ENCODE measurements at regions not wholly inside any gene's neighbourhood (a gene's known extent, or its start where the extent isn't known, plus 50 kb on each side); places are given as distances from the start of the nearest gene placed in this dataset.
"Not testable (repeated sequence)": the region's sequence is repeated elsewhere in the genome, so short reads cannot be mapped to it uniquely, and the experiment has no call there.

GRCh38 chr1:43015269-43015668, 56.6 kb upstream of the SLC2A1 start:
- DNase-seq (ENCODE audit: low read depth), result no peak
- Histone ChIP-seq H3K36me3 (ENCODE audit: control insufficient read depth, insufficient read depth, low read length) (no peaks in the 10 kb centered on the region), H3K27me3 (ENCODE audit: control insufficient read depth, insufficient read depth, low read length) (no peaks in the 10 kb centered on the region), H3K4me3 (ENCODE audit: low read depth, low read length) (no peak overlapping the region)
- no peak for TF ChIP-seq CTCF (IDR thresholded peaks at IDR 0.05; ENCODE audit: insufficient read depth, low read length, poor library complexity, severe bottlenecking)

DNA sequence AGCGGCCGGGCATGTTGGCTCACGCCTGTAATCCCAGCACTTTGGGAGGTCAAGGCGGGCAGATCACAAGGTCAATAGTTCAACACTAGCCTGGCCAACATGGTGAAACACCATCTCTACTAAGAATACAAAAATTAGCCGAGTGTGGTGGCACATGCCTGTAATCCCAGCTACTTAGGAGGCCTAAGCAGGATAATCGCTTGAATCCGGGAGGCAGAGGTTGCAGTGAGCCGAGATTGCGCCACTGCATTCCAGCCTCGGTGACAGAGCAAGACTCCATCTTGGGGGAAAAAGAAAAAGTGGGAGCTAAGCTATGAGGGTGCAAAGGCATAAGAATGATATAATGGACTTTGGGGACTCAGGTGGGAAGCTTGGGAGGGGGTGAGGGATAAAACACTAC, 55.9 kb upstream of the SLC2A1 start:
- H3K36me3 ChIP-seq (ENCODE audit: control insufficient read depth, insufficient read depth, low read length); DNase-seq (ENCODE audit: low read depth); H3K4me3 ChIP-seq (ENCODE audit: low read depth, low read length); H3K27me3 ChIP-seq (ENCODE audit: control insufficient read depth, insufficient read depth, low read length): not testable (repeated sequence)

DNA sequence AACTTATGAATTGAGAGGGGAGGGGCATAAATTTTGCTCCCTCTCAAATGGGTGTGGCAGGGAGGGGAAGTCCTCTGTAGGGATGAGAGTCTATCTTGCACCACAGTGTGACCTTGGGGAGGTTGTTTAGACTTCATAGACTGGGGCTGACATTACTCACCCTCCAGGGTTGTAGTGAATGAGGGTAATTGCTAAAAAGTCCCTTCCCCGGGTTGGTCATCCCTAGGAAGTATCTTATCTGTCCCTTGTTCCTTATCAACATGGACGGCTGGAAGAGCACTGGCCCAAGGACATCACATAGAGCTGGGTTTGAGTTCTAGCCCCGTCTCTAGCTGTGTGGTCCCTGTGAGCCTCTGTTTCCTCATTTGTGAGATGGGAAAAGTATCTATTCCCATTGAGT, 52.4 kb upstream of the SLC2A1 start:
- no peaks in the 10 kb centered on the region for H3K36me3 ChIP-seq (ENCODE audit: control insufficient read depth, insufficient read depth, low read length)
- DNase-seq (ENCODE audit: low read depth), result no peak
- peaks cover 4% of the 10 kb centered on the region for H3K27me3 ChIP-seq (ENCODE audit: control insufficient read depth, insufficient read depth, low read length)
- no peak overlapping the region for H3K4me3 ChIP-seq (ENCODE audit: low read depth, low read length)
- no peak for TF ChIP-seq CTCF (IDR thresholded peaks at IDR 0.05; ENCODE audit: insufficient read depth, low read length, poor library complexity, severe bottlenecking)

DNA sequence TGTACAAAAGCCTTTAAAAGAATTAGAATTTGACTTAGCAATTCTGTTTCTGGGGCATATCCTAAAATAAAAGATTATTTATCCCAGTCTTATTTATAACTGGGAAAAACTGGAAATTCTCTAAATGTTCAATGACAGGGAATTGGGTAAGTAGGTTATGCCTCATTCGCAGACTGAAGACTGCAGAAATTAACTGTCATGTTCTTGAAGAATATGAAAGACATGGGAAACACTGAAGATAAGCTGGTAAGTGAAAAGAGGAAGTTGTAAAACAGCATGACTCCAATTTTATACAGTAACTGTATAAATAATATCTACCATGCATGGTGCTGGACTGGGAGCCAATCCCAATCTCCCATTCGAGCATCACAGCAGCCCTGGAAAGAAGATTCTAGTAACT, 50.6 kb upstream of the SLC2A1 start:
- no peak for TF ChIP-seq CTCF (IDR thresholded peaks at IDR 0.05; ENCODE audit: insufficient read depth, low read length, poor library complexity, severe bottlenecking)
- H3K27me3 ChIP-seq (ENCODE audit: control insufficient read depth, insufficient read depth, low read length), result peaks cover 4% of the 10 kb centered on the region

DNA sequence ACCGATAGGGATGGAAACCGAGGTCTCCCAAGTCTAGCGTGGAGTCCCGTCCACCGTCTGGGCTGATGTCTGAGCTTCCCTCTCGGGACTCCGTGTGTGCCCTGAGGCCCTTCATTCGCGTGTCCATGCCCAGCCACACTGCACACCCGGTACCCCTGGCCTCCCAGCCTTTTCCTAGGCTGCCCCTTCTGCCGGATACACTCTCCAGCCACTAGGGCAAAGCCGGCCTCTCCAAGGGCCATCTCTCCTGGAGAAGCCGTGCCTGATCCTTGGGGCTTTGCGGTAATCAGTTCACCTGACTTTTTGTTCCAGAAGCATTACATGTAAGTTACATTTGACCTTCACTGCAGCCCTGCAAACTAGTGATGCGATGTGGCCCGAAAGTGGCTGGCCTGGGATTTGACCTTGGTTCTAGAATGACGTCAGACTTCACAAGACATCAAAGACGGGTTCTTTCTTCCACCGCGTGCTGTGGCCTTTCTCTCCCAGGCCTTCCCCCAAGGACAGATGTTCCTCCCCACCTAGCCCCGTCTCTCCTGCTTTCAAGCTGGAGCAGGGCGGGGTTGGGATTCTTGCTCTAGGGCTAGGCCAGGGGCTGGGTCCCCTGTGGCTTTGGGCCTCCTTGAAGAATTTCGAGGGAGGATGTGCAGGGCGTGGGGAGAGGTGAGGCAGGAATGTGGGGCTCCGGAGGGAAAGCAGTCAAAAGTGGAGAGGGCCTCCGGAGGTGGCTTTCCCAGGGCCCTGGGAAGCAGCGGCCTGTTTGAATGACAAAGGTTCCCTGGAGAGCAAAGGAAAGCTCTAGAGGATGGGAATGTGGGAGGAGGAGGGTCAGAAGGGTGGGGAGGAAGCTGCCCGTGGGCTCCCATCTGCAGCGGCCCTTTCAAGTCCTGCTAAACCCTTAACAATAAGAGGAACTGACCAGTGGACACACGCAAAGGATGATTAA, 49.7 kb upstream of the SLC2A1 start:
- no peak for DNase-seq (ENCODE audit: low read depth)
- Histone ChIP-seq H3K36me3 (ENCODE audit: control insufficient read depth, insufficient read depth, low read length) (no peaks in the 10 kb centered on the region), H3K27me3 (ENCODE audit: control insufficient read depth, insufficient read depth, low read length) (peaks cover 4% of the 10 kb centered on the region), H3K4me3 (ENCODE audit: low read depth, low read length) (no peak overlapping the region)
- TF ChIP-seq CTCF (IDR thresholded peaks at IDR 0.05; ENCODE audit: insufficient read depth, low read length, poor library complexity, severe bottlenecking), result no peak

More for the DNA sequence above, 50.6 kb upstream of the SLC2A1 start:
- no peak overlapping the region for H3K4me3 ChIP-seq (ENCODE audit: low read depth, low read length)
- H3K36me3 ChIP-seq (ENCODE audit: control insufficient read depth, insufficient read depth, low read length), result no peaks in the 10 kb centered on the region
- no peak for DNase-seq (ENCODE audit: low read depth)

Measured in kidney epithelial cell (primary cell).